Neural cell (in vitro differentiated cells): ENCODE measurements at regions not wholly inside any gene's neighbourhood (a gene's known extent, or its start where the extent isn't known, plus 50 kb on each side); places are given as distances from the start of the nearest gene placed in this dataset.

ENCODE experiments used
- H2AFZ ChIP-seq: fragments of 200-600, 300-800 bp; sonication (generic), shearing (Covaris generic); 2 replicates; pipeline ENCODE4 v1.6.0; 2014; ENCODE audit warnings: low read depth, mild to moderate bottlenecking, antibody characterized with exemption, low read length, moderate library complexity
- H3F3A ChIP-seq: fragments of 200-600 bp; shearing (Covaris generic); 2 replicates; pipeline ENCODE4 v1.6.1; 2016; ENCODE audit warnings: mild to moderate bottlenecking, moderate library complexity, mixed read lengths, antibody characterized with exemption, low read length; ENCODE audit not compliant: insufficient read depth, poor library complexity, severe bottlenecking
- H3K27ac ChIP-seq: fragments of 200-600, 300-800 bp; sonication (generic), shearing (Covaris generic); 2 replicates; pipeline ENCODE4 v1.5.1; 2014; ENCODE audit warnings: mild to moderate bottlenecking, low read length, moderate library complexity
- H3K27me3 ChIP-seq: fragments of 300-800, 200-600 bp; sonication (generic), shearing (Covaris generic); 2 replicates; pipeline ENCODE4 v1.6.0; 2014; ENCODE audit warnings: mild to moderate bottlenecking, low read depth, low read length, moderate library complexity; ENCODE audit not compliant: insufficient read depth
- H3K36me3 ChIP-seq: fragments of 300-800, 200-600 bp; sonication (generic), shearing (Covaris generic); 2 replicates; pipeline ENCODE4 v1.5.1; 2014; ENCODE audit warnings: mild to moderate bottlenecking, antibody characterized with exemption, low read length, moderate library complexity; ENCODE audit not compliant: insufficient read depth
- H3K4me2 ChIP-seq: fragments of 300-800, 200-600 bp; sonication (generic), shearing (Covaris generic); 2 replicates; pipeline ENCODE4 v1.6.0; 2014; ENCODE audit warnings: mild to moderate bottlenecking, low read length
- H3K4me3 ChIP-seq: fragments of 300-800, 200-600 bp; sonication (generic), shearing (Covaris generic); 2 replicates; pipeline ENCODE4 v1.5.1; 2014; ENCODE audit warnings: mild to moderate bottlenecking, low read length, moderate library complexity
- H3K79me2 ChIP-seq: fragments of 200-600 bp; shearing (Covaris generic); replicated peaks from 2 replicates; pipeline ENCODE4 v1.6.0; 2014; ENCODE audit warnings: mild to moderate bottlenecking, low read length, moderate library complexity; ENCODE audit not compliant: insufficient read depth
- H3K9ac ChIP-seq: fragments of 300-800, 200-600 bp; sonication (generic), shearing (Covaris generic); 2 replicates; pipeline ENCODE4 v1.6.1; 2016; ENCODE audit warnings: mild to moderate bottlenecking, low read length, mixed read lengths
- H3K9me2 ChIP-seq: fragments of 200-600 bp; shearing (Covaris generic); 2 replicates; pipeline ENCODE4 v1.6.1; 2016; ENCODE audit warnings: mild to moderate bottlenecking, low read length, mixed read lengths; ENCODE audit not compliant: insufficient read depth
- H3K9me3 ChIP-seq: fragments of 200-600, 300-800 bp; sonication (generic), shearing (Covaris generic); 2 replicates; pipeline ENCODE4 v1.6.1; 2016; ENCODE audit warnings: mild to moderate bottlenecking, mixed run types, low read length, moderate library complexity, mixed read lengths
- H4K20me1 ChIP-seq: fragments of 200-600 bp; shearing (Covaris generic); 2 replicates; pipeline ENCODE4 v1.6.1; 2016; ENCODE audit warnings: mild to moderate bottlenecking, mixed run types; ENCODE audit not compliant: insufficient read depth
- EP300 ChIP-seq: fragments of 450-650 bp; conservative IDR thresholded peaks from 2 replicates; pipeline ENCODE4 v1.6.1; 2014; ENCODE audit warnings: antibody characterized with exemption, mild to moderate bottlenecking, moderate library complexity; ENCODE audit not compliant: poor library complexity, severe bottlenecking
- EZH2 ChIP-seq: fragments of 200-600, 300-800 bp; shearing (Covaris generic), sonication (generic); IDR thresholded peaks from 2 replicates; pipeline ENCODE4 v1.6.1; 2014; ENCODE audit warnings: antibody characterized with exemption, low read length, borderline replicate concordance, mild to moderate bottlenecking; ENCODE audit not compliant: insufficient read depth, poor library complexity, severe bottlenecking
- MXI1 ChIP-seq: fragments of 450-650 bp; conservative IDR thresholded peaks from 2 replicates; pipeline ENCODE4 v1.6.1; 2014; ENCODE audit warnings: antibody characterized with exemption, mild to moderate bottlenecking; ENCODE audit not compliant: poor library complexity, severe bottlenecking
- POLR2AphosphoS5 ChIP-seq: IDR thresholded peaks from 2 replicates; pipeline ENCODE4 v1.6.1; 2012
- RAD21 ChIP-seq: fragments of 450-650 bp; conservative IDR thresholded peaks from 2 replicates; pipeline ENCODE4 v1.6.1; 2014; ENCODE audit warnings: antibody characterized with exemption, mild to moderate bottlenecking, moderate library complexity
- SMC3 ChIP-seq: fragments of 450-650 bp; conservative IDR thresholded peaks from 2 replicates; pipeline ENCODE4 v1.6.1; 2014; ENCODE audit warnings: antibody characterized with exemption, mild to moderate bottlenecking, moderate library complexity; ENCODE audit not compliant: poor library complexity
- TAF1 ChIP-seq: IDR thresholded peaks from 2 replicates; pipeline ENCODE4 v1.6.1; 2012; ENCODE audit warnings: low read depth
- TF ChIP-seq, protein P1 (sequence below): IDR thresholded peaks from 2 replicates; pipeline ENCODE4 v1.6.1; 2012; ENCODE audit warnings: borderline replicate concordance
- TF ChIP-seq, protein P2 (sequence below): fragments of 450-650 bp; IDR thresholded peaks from 2 replicates; pipeline ENCODE4 v1.5.1; 2014; ENCODE audit warnings: antibody characterized with exemption, mild to moderate bottlenecking, moderate library complexity; ENCODE audit not compliant: poor library complexity, severe bottlenecking

DNA sequence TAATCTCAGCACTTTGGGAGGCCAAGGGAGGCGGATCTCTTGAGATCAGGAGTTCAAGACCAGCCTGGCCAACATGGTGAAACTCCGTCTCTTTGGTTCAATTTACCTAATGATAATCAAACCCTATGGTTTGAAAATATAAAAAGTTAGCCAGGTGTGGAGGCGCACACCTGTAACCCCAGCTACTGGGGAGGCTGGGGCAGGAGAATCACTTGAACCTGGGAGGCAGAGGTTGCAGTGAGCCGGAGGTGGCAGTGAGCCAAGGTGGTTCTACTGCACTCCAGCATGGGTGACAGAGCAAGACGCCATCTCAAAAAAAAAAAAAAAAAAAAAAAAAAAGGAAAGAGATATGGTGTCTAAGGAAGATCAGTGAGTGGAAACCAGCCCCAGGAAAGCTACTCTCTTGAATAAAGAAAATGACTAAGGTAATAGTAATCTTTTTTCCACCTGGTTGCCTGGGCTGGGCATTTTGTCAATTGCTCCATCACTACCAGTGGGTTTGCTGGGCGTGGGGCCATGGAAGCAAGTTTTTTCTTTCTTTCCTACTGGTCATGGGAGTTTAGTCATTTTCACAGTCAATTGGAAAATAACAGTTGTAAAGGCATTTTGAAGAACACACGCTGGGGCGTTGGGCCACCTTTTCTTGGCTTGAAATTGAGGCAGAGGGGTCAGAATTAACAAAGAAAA, 387.6 kb upstream of the RGMA start:
- H3K27me3 ChIP-seq, result no peaks in the 10 kb centered on the region
- no peaks in the 10 kb centered on the region for H3K36me3 ChIP-seq
- no peaks in the 10 kb centered on the region for H3K9me2 ChIP-seq
- no peaks in the 10 kb centered on the region for H3F3A ChIP-seq
- H3K4me2 ChIP-seq, result no peak overlapping the region
- no peak overlapping the region for H3K27ac ChIP-seq
- no peaks in the 10 kb centered on the region for H4K20me1 ChIP-seq
- H3K9ac ChIP-seq, result no peak overlapping the region
- no peak overlapping the region for H2AFZ ChIP-seq
- H3K9me3 ChIP-seq, result no peaks in the 10 kb centered on the region
- H3K4me3 ChIP-seq, result no peak overlapping the region
- no peaks in the 10 kb centered on the region for H3K79me2 ChIP-seq
- TF ChIP-seq POLR2AphosphoS5, result no peak
- no peak for TF ChIP-seq SMC3
- TF ChIP-seq MXI1, result no peak
- TF ChIP-seq TAF1, result no peak
- no peak for TF ChIP-seq RAD21
- TF ChIP-seq EZH2, result no peak
- TF ChIP-seq, protein P1, sequence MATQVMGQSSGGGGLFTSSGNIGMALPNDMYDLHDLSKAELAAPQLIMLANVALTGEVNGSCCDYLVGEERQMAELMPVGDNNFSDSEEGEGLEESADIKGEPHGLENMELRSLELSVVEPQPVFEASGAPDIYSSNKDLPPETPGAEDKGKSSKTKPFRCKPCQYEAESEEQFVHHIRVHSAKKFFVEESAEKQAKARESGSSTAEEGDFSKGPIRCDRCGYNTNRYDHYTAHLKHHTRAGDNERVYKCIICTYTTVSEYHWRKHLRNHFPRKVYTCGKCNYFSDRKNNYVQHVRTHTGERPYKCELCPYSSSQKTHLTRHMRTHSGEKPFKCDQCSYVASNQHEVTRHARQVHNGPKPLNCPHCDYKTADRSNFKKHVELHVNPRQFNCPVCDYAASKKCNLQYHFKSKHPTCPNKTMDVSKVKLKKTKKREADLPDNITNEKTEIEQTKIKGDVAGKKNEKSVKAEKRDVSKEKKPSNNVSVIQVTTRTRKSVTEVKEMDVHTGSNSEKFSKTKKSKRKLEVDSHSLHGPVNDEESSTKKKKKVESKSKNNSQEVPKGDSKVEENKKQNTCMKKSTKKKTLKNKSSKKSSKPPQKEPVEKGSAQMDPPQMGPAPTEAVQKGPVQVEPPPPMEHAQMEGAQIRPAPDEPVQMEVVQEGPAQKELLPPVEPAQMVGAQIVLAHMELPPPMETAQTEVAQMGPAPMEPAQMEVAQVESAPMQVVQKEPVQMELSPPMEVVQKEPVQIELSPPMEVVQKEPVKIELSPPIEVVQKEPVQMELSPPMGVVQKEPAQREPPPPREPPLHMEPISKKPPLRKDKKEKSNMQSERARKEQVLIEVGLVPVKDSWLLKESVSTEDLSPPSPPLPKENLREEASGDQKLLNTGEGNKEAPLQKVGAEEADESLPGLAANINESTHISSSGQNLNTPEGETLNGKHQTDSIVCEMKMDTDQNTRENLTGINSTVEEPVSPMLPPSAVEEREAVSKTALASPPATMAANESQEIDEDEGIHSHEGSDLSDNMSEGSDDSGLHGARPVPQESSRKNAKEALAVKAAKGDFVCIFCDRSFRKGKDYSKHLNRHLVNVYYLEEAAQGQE, result no peak
- TF ChIP-seq EP300, result no peak
- TF ChIP-seq, protein P2, sequence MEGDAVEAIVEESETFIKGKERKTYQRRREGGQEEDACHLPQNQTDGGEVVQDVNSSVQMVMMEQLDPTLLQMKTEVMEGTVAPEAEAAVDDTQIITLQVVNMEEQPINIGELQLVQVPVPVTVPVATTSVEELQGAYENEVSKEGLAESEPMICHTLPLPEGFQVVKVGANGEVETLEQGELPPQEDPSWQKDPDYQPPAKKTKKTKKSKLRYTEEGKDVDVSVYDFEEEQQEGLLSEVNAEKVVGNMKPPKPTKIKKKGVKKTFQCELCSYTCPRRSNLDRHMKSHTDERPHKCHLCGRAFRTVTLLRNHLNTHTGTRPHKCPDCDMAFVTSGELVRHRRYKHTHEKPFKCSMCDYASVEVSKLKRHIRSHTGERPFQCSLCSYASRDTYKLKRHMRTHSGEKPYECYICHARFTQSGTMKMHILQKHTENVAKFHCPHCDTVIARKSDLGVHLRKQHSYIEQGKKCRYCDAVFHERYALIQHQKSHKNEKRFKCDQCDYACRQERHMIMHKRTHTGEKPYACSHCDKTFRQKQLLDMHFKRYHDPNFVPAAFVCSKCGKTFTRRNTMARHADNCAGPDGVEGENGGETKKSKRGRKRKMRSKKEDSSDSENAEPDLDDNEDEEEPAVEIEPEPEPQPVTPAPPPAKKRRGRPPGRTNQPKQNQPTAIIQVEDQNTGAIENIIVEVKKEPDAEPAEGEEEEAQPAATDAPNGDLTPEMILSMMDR, result no peak

DNA sequence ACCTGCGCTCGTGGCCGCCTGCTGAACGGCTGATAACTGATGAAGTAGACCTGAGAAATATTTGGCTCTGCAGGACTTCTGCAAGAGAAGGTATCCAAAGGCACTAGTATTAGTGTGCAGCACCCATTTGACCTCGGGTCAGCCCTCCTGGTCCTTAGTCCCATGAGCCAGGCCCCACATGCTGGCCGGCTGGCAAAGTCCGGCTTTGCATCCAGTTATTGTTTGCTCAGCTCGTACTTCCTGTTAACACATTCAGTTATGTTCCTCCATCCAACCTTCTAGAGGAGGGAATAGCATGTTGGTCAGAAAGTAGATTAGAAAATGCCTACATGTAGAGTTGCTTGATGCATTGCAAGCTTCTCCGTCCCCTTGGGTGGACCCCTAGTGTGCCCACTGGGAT, 385.7 kb upstream of the RGMA start:
- Histone ChIP-seq H3K9ac (no peak overlapping the region), H3K36me3 (no peaks in the 10 kb centered on the region), H3K9me3 (no peaks in the 10 kb centered on the region), H3F3A (no peaks in the 10 kb centered on the region), H4K20me1 (no peaks in the 10 kb centered on the region), H3K4me2 (no peak overlapping the region), H2AFZ (no peak overlapping the region), H3K27me3 (no peaks in the 10 kb centered on the region), H3K4me3 (no peak overlapping the region), H3K27ac (no peak overlapping the region), H3K9me2 (no peaks in the 10 kb centered on the region), H3K79me2 (no peaks in the 10 kb centered on the region)
- no peak for TF ChIP-seq TAF1
- no peak for TF ChIP-seq POLR2AphosphoS5
- no peak for TF ChIP-seq RAD21
